ENCODE measurements at regions not wholly inside any gene's neighbourhood (a gene's known extent, or its start where the extent isn't known, plus 50 kb on each side); places are given as distances from the start of the nearest gene placed in this dataset.
A peak's percentile ranks its signal among the peaks of the same experiment; 100 is the strongest.

DNA sequence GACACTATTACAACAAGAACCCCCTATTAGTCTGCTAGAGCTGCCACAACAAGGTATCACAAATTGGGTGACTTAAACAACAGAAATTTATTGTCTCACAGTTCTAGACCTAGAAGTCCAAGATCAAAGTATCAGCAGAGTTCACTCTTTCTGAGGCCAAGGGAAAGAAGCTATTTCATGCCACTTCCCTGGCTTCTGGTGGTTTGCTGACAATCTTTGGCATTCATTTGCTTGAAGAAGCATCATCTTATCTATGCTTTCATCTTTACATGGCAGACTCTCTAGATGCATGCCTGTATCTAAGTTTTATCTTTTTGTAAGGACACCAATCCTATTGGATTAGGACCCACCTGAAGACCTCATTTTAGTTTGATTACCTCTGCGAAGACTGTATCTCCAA, 296.8 kb upstream of the MARCKS start:
- H3K27ac Mint-ChIP-seq: no peak overlapping the region
- DNase-seq: no peak
- peaks cover 21% of the 10 kb centered on the region for H3K4me1 Mint-ChIP-seq
- ChIA-PET POLR2A (interaction anchor here (0.6 kb wide), 1 partner anchor 96 kb away, joined by 3 read pairs; no protein-coding TSS in a partner anchor), CTCF (no interaction called here)
- no peaks in the 10 kb centered on the region for H3K36me3 Mint-ChIP-seq (ENCODE audit: low read depth)
- intact Hi-C loops (cut with micrococcal nuclease): loop anchor here (5.0 kb wide), 1 partner anchor 297 kb away; the partner anchor contains the start of gene MARCKS
- TF ChIP-seq, protein P1, sequence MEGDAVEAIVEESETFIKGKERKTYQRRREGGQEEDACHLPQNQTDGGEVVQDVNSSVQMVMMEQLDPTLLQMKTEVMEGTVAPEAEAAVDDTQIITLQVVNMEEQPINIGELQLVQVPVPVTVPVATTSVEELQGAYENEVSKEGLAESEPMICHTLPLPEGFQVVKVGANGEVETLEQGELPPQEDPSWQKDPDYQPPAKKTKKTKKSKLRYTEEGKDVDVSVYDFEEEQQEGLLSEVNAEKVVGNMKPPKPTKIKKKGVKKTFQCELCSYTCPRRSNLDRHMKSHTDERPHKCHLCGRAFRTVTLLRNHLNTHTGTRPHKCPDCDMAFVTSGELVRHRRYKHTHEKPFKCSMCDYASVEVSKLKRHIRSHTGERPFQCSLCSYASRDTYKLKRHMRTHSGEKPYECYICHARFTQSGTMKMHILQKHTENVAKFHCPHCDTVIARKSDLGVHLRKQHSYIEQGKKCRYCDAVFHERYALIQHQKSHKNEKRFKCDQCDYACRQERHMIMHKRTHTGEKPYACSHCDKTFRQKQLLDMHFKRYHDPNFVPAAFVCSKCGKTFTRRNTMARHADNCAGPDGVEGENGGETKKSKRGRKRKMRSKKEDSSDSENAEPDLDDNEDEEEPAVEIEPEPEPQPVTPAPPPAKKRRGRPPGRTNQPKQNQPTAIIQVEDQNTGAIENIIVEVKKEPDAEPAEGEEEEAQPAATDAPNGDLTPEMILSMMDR (IDR thresholded peaks at IDR 0.05): no peak
- no peaks in the 10 kb centered on the region for H3K9me3 Mint-ChIP-seq
- H3K27me3 Mint-ChIP-seq: no peaks in the 10 kb centered on the region
- no peak overlapping the region for H3K4me3 Mint-ChIP-seq
- ATAC-seq (ENCODE audit: low read depth): no peak

DNA sequence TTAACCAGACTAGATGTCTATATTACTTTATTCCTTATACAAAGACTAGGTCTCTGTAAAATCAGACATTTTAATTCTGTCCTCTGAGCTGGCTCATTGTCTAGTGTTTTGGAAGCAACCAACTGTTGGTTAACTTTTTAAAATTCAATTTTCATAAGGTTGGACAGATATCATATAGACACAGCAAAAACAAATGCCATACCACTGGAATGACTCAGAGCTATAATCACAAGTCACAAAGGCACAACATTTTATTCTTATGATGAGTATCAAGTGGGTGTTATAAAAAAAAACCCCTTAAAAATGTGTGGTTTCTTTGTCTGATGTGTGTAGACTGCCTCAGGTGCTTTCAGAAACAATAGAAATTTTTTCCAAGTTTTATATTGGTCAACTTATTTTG, 296.2 kb upstream of the MARCKS start:
- Mint-ChIP-seq H3K4me3 (no peak overlapping the region), H3K36me3 (ENCODE audit: low read depth) (no peaks in the 10 kb centered on the region), H3K9me3 (no peaks in the 10 kb centered on the region), H3K27ac (no peak overlapping the region), H3K4me1 (peaks cover 24% of the 10 kb centered on the region), H3K27me3 (no peaks in the 10 kb centered on the region)
- intact Hi-C loops (cut with micrococcal nuclease): loop anchor here (5.0 kb wide), 1 partner anchor 296 kb away; the partner anchor contains the start of gene MARCKS
- ChIA-PET CTCF (no interaction called here), POLR2A (interaction anchor here (0.6 kb wide), 1 partner anchor 97 kb away, joined by 3 read pairs; no protein-coding TSS in a partner anchor)
- no peak for ATAC-seq (ENCODE audit: low read depth)
- no peak for DNase-seq
- TF ChIP-seq, protein P1 (IDR thresholded peaks at IDR 0.05): no peak

DNA sequence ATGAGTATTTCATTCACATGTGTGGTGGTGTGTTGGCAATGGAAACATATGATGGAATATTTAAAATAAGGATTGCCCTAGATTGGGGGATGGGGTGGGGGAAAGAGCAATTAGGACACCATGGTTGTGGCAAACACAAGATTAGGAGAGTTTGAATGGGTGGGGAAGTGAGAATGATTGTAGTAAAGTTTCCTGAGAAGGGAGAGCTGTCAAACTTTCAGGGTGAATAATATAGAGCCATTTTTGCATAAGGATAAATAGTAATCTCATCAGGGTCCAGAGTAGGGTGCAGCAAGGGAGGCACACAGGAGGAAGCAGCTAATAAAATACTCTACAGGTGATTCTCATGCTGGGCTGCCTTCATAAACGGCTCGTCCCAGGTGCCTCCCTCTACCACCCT, 294.9 kb upstream of the MARCKS start:
- no peak for ATAC-seq (ENCODE audit: low read depth)
- CTCF ChIA-PET: no interaction called here
- Mint-ChIP-seq H3K36me3 (ENCODE audit: low read depth) (no peaks in the 10 kb centered on the region), H3K27me3 (no peaks in the 10 kb centered on the region), H3K4me3 (no peak overlapping the region), H3K27ac (no peak overlapping the region), H3K9me3 (no peaks in the 10 kb centered on the region), H3K4me1 (peaks cover 24% of the 10 kb centered on the region)
- intact Hi-C loops (cut with micrococcal nuclease): loop anchor here (5.0 kb wide), 1 partner anchor 295 kb away; the partner anchor contains the start of gene MARCKS
- TF ChIP-seq, protein P1 (IDR thresholded peaks at IDR 0.05): no peak
- DNase-seq: no peak
- POLR2A ChIA-PET: interaction anchor here (0.6 kb wide), 1 partner anchor 110 kb away, joined by 3 read pairs; no protein-coding TSS in a partner anchor

DNA sequence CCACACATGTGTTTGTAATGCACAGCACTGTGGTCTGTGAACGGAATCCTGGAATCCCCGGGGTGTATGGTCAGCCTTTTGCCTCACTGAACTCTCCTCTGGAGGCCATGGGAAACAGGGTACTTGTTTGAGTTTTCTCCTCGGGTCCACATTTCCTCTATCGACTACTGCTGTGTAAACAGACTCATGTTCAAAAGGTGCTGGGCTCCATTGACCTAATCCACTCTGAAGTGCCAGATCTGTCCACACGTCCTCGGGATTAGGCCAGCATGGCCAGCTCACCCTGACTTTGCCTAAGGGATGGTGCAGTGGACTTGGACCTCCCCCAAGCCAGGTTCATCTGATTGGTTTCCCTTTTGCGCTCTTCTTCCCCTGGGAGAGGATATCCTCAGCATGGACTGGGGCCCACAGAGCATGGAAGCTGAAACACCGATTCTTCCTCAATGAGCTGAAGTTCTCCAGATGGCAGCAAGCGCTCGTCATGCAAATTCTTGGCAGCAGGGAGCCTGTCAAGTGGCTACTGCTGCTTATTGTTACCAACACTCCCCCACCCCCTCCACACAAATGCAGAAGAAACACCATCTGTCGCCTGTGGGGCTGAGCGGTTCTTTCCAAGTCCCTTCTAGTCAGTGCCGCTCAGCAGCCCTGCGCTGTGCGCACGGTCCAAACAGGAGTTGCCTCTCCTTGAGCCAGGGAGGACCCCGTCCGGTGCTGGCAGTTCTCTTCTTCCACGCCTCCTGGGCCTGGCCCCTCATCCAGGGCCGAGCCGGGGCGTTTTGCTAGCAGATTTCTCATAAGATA, 292.6 kb upstream of the MARCKS start:
- H3K27ac Mint-ChIP-seq: no peak overlapping the region

More for the DNA sequence above, 292.6 kb upstream of the MARCKS start:
- H3K4me1 Mint-ChIP-seq: peaks cover 20% of the 10 kb centered on the region
- H3K9me3 Mint-ChIP-seq: no peaks in the 10 kb centered on the region
- intact Hi-C loops (cut with micrococcal nuclease): loop anchor here (2.0 to 5.0 kb wide), 3 partner anchors 16 to 293 kb away; partner anchors contain the start of gene MARCKS
- no peaks in the 10 kb centered on the region for H3K36me3 Mint-ChIP-seq (ENCODE audit: low read depth)
- ChIA-PET POLR2A (interaction anchor here (0.6 to 1.0 kb wide), 3 partner anchors 33 to 124 kb away, joined by 3 read pairs; no protein-coding TSS in a partner anchor), CTCF (no interaction called here)
- H3K4me3 Mint-ChIP-seq: peak overlapping the region; percentile 64
- DNase-seq (peak; percentile 30), ATAC-seq (ENCODE audit: low read depth) (peak; percentile 91)
- no peaks in the 10 kb centered on the region for H3K27me3 Mint-ChIP-seq
- TF ChIP-seq, protein P1 (IDR thresholded peaks at IDR 0.05): no peak
